Medulla oblongata (tissue), 1 donor: ENCODE measurements at regions not wholly inside any gene's neighbourhood (a gene's known extent, or its start where the extent isn't known, plus 50 kb on each side); places are given as distances from the start of the nearest gene placed in this dataset.
A peak's percentile ranks its signal among the peaks of the same experiment; 100 is the strongest.

Experiments used
- DNase-seq: peaks from one replicate; pipeline ENCODE4 v3.0.0-alpha.2; 2015; ENCODE audit errors: extremely low spot score

DNA sequence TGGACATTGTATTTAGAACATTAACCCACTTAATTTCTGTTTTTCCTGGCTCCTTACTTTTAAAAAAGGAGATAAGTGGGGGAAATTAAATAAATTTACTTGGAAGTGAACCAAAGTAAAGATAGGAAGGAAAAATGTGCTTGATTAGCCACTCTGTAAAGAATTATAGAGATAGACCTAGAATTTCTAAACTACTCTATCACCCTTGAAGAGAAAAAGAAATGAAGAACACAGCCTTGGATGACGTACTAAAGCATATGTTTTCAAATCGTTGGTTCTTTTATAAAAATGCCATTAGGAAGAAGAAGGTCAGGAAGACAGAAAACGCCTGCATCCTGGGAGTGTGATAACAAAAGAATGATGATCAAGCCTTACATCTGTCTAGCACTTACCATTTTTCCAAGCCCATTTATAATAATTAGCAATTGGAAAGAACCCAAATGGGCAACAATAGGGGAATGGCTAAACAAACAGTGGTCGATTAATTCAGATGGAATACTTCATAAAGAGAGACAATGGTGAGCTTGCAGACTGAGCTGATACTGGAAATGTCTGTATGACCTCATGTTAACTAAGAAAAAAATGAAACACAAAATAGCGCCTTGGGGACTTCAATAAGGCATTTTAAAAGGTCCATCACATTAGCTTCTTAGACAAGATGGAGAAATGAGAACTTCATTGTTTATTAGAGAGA lies 81.0 kb upstream of the LRRC55 start:
- DNase-seq = no peak

- no peak for DNase-seq
Measured at GRCh38 chr11:57103899-57104605, 77.7 kb upstream of the LRRC55 start.

DNA sequence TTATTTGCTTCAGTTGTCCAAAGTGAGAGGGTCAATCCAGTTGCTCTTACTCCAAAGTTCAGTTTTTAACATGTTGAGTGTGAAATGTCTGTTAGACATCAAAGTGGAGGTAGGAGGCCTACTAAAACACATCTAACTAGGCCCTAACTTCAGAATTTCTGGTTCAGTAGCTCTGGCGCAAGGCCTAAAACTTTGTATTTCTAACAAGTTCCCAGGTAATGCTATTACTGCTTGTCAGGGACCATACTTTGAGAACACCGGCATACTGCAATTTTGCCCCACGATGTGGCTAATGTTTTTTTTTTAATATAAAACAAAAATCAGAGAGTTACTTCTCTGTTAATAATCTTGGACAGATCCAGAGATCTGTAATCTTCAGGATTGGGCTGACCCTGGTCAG lies 72.4 kb upstream of the LRRC55 start:
- no peak for DNase-seq

- no peak for DNase-seq
Measured at GRCh38 chr11:57111619-57112018, 70.1 kb upstream of the LRRC55 start.

DNA sequence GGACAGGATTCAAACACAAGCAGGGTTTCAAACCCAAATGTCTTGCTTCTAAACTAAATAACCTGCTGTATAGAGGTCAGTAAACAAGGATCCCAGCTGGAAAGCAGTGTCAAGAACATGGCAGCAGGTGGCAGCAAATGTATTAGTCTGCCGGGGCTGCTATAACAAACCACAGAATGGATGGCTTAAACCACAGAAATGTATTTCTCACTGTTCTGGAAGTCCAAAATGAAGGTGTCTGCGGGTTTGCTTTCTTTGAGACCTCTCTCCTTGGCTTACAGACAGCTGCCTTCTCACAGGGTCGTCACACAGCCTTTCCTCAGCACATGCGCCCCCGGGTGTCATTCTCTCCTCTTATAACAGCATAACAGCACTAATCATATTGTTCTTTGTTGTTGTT lies 65.1 kb upstream of the LRRC55 start:
- DNase-seq = peak; percentile 35

- DNase-seq = no peak
Measured at GRCh38 chr11:57120192-57120965, 61.4 kb upstream of the LRRC55 start.

GRCh38 chr11:57121996-57122395 lies 59.8 kb upstream of the LRRC55 start:
- no peak for DNase-seq

DNA sequence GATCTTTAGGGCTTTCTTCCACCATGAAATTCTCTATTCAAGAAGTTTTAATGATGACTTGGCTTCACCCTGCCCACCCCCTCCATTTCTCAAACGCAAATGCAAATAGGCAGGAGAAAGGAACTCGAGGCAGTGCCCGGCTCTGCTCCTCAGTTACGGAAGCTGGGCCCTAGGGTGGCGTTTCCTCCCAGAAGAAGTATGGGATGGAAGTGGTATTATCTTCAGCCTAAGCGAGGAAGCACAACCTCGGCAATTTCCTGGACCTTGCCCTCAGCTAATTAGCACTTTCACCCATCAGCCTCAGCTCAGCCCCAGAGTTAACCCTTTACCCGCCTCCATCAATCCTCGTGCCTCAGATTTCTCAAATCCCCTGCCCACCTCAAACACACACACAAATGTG lies 58.2 kb upstream of the LRRC55 start:
- DNase-seq = no peak

DNA sequence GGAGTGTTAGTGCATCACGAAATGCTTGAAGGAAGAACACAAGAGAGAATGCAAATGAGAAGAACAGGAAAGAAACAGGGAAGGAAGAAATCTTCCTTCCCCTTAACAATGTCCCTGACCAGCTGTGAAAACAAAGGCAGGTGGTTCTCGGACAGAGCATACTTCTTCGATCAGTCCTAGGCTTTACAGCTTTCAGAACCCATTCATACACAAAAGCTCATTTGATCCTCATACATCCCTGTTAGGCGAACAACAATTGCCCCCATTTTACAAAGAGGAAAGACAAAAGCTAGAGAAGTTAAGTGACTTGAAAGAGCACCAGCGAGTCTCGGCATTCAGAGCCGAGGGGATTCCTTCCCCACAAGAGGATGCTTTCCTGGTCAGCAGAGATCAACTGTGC lies 57.2 kb upstream of the LRRC55 start:
- DNase-seq = no peak

GRCh38 chr11:57124917-57125316 lies 56.8 kb upstream of the LRRC55 start:
- DNase-seq = no peak

- no peak for DNase-seq
Measured at GRCh38 chr11:57126766-57127400, 54.9 kb upstream of the LRRC55 start.

- peak; percentile 22 for DNase-seq
Measured at GRCh38 chr11:57131080-57131790, 50.5 kb upstream of the LRRC55 start.
